HG03060 (cell line): ENCODE measurements at regions not wholly inside any gene's neighbourhood (a gene's known extent, or its start where the extent isn't known, plus 50 kb on each side); places are given as distances from the start of the nearest gene placed in this dataset.
"Not testable (repeated sequence)": the region's sequence is repeated elsewhere in the genome, so short reads cannot be mapped to it uniquely, and the experiment has no call there.

ENCODE experiments used
- ATAC-seq: cut with Tn5 transposase; IDR thresholded peaks from one replicate; pipeline ENCODE4 v1.9.1; 2021; ENCODE audit warnings: low read depth, moderate number of reproducible peaks; ENCODE audit not compliant: unreplicated experiment

DNA sequence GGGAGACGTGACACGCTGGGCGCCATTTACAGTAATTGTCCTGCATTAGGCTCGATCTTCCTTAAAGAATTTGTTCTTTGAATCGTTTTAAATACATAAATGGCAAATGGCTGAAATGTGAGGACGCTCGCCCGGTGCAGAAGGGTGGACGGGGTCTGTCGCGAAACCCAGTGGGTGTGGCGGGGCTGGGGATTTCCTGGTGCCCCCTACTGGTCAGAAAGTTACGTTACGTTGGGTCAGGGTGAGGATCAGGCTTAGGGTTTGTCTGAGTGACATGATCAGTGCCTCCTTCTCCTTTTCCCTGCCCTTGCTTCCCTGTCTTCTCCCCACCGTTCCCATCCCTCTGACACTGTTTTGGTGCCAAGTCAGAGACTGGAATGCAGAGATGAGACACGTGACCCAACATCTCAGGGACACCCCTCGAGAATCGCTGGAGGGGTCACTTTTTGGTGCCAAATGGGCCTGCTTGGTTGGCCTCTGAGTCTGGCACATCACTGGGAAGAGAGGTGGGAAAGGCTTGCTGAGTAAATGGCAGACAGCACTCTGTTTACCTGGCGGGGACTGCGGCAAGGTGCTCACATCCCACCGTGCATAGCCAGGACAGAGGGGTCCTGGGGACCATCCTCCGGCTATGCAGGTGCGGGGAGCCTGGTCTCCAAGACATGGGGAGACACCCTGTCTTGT is 1107.6 kb downstream of the BRD1 start:
- no peak for ATAC-seq

DNA sequence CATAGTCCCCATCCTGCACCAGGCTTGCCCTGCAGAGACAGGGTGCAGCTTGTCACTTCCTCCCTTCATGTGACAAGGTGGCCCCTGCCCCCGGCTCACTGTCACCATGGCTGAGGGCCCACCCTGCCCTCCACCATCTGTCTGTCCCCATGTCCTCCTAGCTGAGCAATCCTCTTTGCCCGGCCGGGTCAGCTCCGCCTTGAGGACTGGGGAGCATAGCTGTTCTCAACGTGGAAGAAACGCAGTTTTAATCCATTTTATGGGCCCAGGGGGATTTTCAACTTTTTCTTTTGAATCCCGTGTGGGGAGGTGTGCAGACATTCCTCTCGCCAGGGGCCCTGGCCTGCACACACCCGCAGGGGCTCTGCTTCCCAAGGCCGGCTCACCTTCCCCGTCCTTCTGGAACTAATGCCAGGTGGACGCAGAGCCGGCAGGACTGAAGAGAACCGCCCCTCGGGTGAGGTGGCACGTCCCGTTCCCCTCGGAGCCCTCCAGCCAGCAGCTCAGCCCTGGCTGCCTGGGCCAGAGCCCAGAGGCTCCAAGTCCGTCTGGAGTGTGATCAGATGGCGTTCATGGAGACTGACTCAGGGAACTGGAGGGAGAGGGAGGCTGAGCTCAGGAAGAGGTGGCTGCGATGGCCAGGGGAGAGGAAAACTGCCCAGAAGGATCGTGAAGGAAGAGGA is 1108.7 kb downstream of the BRD1 start:
- no peak for ATAC-seq

DNA sequence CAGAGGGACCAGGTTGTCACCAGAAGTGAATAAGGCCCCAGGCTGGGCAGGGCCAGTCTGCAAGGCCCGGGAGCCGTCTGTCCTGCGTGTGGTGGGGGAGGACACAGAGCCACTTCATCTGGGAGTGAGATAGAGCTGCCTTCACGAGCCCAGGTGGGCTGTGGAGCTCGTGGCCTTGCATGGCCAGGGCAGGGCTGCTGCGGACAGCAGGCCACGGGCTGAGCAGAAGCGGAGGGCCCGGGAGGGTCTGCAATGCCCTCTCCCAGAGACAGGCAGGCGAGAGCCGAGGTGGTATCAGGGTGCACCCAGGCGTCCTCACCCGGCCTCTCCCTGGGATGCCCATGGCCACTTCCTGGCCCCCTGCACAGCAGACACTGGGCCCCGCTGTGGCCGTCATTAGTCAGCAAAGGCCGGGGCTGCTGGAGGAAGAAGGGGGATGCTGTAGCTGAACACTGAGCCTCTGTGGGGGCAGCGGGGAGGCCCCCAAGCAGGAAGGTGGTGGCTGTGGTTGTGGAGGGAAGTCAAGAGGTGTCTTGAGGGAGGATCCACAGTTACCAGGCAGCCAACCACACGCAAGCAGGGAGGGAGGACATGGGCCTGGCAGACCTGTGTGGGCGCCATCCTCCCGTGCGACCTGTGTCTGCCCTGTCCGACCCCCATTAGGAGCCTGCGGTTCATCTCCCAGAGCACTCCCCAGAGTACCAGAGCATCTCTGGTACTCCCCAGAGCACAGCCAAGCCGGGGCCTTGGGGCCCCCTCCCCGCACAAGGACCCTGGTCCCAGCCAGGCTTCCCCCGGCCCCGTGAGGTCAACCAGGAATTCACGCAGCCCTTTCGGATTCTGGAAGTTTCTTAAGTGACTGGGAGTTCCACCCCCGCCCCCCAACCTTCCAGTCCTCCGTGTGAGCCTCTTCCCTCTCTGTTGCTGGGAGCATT is 1109.5 kb downstream of the BRD1 start:
- no peak for ATAC-seq

DNA sequence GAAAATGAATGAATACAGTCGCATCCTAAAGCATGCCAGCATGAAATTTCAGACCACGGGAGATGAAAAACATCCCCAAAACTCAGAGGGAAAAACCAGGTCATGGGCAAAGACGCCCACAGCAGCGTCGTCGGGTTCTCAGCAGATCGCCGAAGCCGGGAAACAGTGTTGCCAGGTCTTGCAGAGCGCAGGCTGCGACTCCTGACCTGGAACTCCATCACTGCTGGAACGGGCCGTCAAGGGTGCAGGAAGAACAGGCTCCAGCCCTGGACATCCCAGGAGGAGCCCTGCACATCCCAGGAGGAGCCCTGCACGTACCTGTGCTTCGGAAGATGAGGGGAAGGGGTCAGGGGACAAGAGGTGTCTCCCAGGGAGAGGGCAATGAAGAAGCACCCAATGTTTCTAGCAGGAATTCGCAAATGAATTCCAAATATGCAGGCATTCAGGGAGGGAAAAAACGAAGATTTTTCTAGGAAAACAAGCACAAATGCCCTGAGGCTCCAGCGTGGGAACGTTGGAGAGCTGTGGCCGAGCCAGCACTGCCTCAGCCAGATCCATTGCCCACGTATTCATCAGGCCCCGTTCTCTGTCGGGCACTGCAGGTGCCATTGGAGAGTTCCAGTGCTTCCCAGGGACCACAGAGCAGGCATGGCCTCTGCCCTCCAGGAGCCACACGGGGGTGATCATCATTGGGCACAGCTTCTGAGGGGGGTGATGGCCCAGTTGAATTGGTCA is 1110.4 kb downstream of the BRD1 start:
- ATAC-seq = no peak

DNA sequence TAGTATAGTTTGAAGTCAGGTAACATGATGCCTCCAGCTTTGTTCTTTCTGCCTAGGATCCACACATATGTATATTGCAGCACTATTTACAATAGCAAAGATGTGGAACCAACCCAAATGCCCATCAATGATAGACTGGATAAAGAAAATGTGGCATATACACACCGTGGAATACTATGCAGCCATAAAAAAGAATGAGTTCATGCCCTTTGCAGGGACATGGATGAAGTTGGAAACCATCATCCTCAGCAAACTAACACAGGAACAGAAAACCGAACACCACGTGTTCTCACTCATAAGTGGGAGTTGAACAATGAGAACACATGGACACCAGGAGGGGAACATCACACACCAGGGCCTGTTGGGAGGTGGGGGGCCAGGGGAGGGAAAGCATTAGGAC is 1111.5 kb downstream of the BRD1 start:
- not testable (repeated sequence) for ATAC-seq

DNA sequence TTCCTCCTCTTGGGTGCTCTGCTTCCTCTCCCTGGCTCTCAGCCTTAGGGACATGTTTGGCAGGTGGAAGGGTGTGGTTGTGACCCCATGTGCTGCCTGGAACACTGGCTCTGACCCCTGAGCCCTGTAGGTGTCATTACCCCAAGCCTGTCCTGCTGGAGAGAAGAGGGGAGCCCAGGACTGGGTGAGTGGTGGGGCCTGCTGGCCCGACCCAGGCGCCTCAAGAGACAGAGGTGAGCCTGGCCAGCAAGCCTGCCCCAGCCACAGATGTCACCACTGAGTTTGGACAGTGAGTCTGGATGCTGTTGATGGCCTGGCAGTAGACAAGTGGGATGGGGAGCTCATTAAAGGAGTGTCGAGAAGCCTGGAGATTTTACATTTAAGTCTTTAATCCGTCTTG is 1112.2 kb downstream of the BRD1 start:
- ATAC-seq = no peak

DNA sequence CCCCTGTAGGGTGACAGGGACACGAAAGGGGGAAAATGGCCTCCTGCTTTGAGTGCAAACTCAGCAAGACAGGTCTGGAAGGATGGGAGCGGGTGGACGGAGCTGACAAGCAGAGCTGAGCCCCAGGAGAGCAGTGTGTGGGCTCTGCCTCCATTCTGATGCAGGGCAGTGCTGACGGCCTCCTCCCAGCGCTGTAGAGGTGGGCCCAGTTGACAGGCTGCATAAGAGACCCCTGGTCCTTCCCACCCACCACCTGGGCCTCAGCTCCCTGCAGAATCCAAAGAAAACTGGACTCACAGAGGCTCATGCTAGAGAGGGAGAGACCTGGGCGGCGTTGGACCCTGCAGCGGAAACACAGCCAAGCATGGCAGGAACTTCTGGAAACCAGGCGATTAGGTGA is 1113.4 kb downstream of the BRD1 start:
- no peak for ATAC-seq

DNA sequence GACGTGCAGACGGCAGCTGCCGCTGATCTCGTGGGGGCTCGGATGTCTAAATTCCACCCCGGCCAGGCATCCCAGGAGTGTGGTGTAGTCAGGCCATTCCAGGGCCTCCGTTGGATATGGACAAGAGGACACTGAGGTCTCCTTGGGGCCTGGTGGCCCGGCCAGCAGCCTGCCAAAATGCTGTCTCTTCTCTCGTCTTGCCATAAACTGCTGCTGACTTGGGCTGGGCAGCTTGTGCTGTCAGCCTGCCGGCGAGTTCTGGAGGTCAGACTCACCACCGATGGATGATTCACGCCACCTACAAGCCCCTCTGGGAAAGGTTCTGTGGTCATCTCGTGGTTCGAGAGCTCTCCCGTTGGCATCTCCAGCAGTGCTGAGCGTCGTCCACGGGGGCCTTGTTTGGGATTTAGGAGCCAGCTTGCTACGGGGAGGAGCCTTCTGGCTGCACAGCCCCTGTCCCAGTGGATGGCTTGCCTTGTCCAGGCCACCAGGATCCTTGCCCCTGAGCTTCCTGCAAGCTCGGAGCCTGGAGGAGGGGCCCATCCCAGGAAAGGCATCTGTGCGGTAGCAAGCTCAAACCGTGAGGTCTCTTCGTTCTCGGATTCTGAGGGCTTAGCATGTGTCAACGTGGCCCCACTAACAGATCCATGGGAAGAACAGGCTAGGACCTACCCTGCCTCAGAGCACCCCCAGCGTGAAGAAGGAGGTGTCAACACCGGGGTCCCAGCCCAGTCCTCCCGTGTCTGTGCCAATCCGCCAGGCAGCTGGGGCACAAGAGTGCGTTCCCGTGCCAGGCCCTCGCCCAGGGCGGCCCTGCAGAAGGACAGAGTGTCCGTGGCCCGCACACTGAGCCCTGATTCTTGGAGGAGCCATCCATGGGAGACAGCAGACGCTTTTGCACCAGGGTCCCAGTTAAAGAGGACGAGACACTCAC is 1114.1 kb downstream of the BRD1 start:
- no peak for ATAC-seq

DNA sequence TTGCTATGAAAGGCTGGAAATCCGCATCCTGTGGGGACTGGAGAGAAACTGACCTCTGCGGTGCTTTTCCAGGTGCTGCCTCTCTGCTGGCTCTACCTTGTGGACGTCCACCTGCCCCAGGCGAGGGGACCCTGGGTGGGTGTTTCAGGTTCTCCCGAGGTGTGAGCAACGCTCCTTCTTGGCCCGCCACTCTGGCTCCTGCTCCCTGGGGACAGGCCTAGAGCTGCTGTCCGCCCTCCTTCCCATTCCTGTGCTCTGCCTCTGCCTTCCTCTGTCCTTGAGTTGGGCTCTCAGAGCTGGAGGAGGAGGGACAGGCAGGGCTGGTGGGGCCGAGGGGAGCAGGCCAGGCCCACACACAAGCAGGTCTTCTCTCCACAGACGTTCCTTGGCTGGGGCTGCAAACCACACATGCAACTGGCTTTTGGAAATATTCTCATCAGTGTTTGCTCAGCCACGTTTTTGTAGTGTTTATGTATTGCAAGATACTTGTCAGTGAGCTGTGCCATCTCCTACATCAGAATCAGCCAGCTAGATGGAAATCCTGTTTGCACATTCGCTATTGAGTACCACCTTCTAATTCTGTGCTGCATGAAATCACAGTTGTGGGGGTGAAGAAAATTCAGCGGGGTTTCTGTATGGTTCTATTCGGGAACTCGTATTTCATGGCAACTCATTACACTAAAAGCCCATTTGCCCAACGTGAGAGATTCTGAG is 1115.0 kb downstream of the BRD1 start:
- ATAC-seq = no peak

DNA sequence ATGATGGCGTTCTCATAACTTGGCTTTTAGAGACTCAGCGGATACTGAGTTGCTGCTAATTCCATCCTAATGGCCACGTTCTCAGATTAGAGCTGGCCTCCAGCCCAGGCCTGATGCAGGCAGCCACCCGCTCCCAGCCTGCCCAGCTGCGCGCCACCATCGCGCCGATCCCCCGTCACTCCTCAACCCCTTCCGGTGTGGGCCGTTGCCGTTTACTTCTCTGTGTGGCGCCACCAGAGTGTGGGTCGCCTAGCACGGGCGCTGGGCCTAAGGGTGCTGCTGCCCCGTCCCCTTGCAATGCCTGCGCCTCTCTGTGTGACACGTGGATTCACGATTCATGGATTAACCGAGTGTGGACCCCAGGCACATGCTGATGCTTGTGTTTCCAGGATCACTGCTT is 1116.0 kb downstream of the BRD1 start:
- no peak for ATAC-seq

DNA sequence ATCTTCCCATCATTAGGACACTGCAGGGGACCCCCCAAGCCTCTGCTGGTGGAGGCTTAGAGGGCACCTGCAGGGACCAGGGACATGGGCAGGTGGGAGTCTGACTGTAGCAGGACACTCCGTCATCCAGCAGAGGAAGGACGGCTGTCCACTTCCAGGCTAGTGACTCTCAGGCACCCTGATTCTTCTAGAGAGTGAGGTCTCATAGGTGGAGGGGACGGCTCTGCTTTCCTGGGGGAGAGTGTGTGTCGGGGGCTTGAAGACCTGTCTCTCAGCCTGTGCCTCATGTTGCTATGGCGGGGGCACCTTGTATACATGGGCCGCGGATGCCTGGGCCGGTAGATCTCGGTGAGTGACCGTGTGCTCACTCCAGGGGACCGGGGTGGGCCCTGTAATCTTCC is 1116.6 kb downstream of the BRD1 start:
- ATAC-seq = no peak

DNA sequence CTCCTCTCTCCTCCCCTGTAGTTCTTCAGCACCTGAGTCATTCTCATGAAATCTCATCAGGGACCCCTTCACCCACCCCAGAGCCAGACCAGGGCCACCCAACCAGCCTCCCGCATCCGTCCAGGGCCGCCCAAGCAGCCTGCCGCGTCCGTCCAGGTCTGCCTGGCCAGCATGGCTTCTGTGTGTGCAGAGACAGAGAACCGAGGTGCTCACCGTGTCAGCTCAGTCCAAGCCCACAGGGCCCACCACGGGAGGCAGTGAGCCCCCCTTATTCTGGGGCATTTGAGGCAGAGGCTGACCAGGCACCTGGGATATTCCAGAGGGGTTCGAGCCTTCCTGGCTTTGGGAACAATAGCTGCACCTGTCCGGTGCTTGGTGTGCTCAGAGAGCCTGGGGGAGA is 1117.3 kb downstream of the BRD1 start:
- ATAC-seq = no peak

DNA sequence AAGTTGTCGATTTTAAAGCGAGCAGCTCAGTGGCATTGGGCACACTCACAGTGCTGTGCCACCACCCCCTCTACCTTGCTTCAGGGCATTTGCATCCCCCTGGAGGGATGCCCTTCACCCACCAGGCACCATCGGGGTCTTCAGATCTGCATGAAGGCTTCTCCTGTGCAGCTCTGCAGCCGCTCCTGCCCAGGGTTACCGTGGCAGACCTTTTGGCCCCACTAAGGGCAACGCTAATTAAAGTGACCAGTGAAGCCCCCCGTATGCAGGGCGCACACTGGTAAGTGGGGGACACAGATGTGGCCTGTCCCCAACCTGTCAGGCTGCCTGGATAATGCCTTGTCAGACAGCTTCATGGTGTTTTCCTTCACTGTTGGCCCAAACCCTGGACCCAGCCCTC is 1117.7 kb downstream of the BRD1 start:
- ATAC-seq = no peak

DNA sequence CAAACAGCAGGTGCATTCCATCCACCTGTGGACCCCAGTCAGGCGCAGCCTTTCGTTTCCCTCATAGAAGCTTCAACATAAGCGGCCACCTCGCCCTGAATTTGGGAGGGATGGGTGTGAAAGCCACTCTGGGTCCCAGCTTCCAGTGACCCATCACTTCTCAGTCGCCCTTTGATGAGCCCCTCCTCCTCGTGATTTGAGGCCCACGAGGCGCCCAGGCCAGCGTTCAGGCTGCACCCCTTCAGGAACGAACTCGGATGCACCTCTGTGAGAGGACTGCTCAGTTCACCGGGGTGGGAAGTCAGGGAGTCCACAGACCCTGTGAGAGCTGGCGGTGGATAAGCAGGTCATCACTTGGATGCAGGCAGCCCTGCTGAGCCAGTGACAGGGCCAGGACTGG is 1118.2 kb downstream of the BRD1 start:
- ATAC-seq = no peak

DNA sequence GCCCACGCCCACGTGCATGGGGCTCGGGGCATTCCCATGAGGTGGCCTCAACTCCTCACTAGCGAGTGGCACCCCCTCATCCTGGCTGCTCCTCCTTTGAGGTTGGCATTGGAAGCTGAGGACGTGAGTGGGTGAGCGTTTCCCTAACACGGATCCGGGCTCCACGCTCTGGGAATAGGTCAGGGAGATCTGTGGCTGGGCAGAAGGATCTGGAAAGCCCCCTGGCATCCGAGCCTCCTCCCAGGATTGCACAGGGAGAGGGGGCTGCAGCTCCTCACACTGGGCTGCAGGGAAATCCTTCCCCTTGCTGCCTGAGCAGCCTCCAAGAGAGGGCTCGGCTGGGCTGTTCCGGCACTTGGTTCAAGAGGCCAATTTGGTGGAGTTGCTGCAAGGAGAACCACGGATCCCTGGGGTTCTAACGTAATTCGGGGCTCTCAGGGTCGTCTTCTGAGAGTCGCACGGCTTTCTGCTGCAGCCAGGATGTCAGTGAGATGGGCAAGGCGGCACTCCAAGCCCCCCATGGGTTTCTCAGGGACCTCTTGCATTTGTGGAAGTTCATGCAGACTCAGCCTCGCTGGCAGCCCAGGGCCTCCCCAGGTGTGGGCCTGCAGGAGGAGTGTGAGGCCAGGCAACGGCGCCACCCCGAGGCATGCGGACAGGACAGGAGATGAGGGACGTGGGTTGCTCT is 1119.0 kb downstream of the BRD1 start:
- ATAC-seq = no peak

DNA sequence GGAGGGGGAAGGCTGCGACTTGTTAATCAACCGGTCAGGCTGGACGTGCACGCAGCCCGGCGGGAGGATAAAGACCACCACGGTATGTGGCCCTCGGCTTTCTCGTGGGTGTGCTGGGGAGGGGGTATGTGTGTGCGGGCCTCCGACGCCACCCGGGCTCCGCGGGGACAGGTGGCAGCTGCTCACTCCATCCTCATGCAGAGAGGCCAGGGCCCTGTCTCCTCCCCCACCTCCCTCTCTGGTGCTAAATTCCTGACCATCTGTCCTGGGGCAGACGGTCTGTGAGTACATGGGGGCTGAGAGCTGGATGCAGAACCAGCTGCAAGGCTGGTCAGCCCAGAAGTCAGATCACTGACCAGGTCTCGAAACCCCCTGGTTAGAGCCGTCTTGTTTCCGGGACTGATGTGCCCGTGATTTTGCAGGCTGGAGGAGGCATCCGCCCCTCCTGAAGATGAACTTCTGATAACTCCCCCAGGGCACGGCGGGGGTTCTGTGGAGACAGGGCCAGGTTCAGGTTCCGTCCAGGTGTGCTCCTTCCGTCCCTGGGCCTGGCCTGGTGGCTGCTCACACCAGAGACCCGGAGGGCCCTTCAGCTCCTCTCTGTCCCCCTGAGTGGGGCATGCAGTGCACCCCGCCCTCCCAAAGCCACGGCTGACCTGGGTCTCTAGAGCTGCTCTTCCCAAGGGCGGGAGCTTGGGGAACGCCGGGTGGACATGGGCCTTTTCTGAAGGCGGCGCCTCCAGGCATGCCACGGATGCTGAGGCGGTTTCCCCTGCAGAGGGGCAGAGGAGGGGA is 1119.7 kb downstream of the BRD1 start:
- no peak for ATAC-seq

DNA sequence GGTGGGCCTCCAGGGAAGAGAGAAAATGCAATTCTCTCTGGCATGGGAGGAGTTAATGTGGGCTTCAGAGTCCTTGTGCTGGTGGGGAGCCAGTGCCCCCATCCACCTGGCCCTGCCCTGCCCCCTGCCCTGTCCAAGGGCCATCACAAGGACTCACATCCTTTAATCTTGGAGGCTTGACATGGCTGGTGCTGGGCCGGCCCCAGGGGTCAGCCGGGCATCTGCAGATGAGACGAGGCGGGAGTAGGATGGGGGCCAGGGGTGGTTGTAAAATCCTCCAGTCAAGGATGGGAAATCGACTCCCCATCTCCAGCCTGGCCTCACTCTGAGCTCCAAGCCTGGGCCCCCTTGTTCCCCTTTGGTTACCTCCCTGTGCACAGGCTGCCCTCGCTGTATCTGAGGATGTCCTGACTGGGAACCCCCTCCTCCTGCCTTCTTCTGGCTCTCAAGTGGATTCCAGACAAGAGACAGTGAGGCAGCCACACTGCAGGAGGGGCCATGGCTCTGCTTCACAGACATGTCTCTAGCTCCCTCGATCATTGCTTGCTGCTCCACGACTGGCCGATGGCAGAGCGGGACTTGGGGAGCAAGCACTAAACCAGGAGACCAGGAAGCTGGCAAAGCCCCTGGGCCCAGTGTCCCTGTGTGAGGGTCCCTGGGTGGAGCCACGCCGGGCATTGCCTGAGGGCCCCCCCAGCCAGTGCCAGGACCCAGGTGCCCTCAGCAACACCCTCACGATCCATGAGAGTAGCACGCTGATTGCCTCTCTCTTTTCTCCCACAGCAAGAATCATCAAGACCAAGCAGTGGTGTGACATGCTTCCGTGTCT is 1120.5 kb downstream of the BRD1 start:
- no peak for ATAC-seq
